Activated naive CD8-positive, alpha-beta T cell treated with anti-CD3 and anti-CD28 coated beads, Interleukin-2, amount 10 ng/mL, durations not matched to agents 7 days and 5 days (primary cell): ENCODE measurements at regions not wholly inside any gene's neighbourhood (a gene's known extent, or its start where the extent isn't known, plus 50 kb on each side); places are given as distances from the start of the nearest gene placed in this dataset.

ENCODE experiments used
- ATAC-seq: fragments of 150-1000 bp; cut with Tn5 transposase; one replicate; pipeline ENCODE4 v1.10.0; 2021; ENCODE audit warnings: low read depth, moderate library complexity
- POLR2A ChIA-PET: fragments of 350-600 bp; sonication (Branson Sonifier 250); formaldehyde crosslinking; loops from one replicate; lab custom pipeline; 2021; ENCODE audit warnings: antibody characterized with exemption; lab: Charles Lee
- DNase-seq: peaks from one replicate; pipeline ENCODE4 v3.0.0; 2021
- H3K27ac Mint-ChIP-seq: one replicate; pipeline ENCODE4 v1.8.0; 2022; ENCODE audit warnings: mild to moderate bottlenecking, mixed read lengths
- H3K27me3 Mint-ChIP-seq: one replicate; pipeline ENCODE4 v1.8.0; 2022; ENCODE audit warnings: mild to moderate bottlenecking, moderate library complexity, mixed read lengths
- H3K36me3 Mint-ChIP-seq: one replicate; pipeline ENCODE4 v1.8.0; 2021; ENCODE audit warnings: mild to moderate bottlenecking, mixed read lengths
- H3K4me1 Mint-ChIP-seq: one replicate; pipeline ENCODE4 v1.8.0; 2021; ENCODE audit warnings: mixed read lengths
- H3K4me3 Mint-ChIP-seq: one replicate; pipeline ENCODE4 v1.8.0; 2022; ENCODE audit warnings: mild to moderate bottlenecking, moderate library complexity, mixed read lengths
- H3K9me3 Mint-ChIP-seq: one replicate; pipeline ENCODE4 v1.8.0; 2021; ENCODE audit warnings: mixed read lengths

DNA sequence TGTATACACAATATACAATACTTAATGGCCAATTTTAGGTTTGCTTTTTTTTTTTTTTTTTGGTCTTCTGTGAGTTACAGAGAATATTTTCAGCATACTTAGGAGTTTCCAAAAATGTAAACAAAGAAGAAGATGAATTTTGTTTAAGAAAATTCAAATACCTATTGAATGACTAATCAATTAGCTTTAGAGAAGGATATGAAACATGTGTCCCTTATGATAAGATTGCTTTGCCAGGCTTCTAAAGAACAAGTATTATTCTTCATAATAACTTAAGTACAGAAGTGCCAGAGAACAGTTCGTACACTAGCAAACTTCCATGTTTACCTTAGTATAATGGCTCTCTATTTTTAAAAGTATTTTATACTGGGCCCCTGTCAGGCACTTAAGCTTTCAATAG is 1191.0 kb upstream of the NCAM2 start:
- DNase-seq (no peak), ATAC-seq (no peak)
- H3K9me3 Mint-ChIP-seq = peaks cover 5% of the 10 kb centered on the region
- no peaks in the 10 kb centered on the region for H3K4me1 Mint-ChIP-seq
- no peaks in the 10 kb centered on the region for H3K36me3 Mint-ChIP-seq
- POLR2A ChIA-PET = no interaction called here
- no peak overlapping the region for H3K4me3 Mint-ChIP-seq
- no peak overlapping the region for H3K27ac Mint-ChIP-seq
- no peaks in the 10 kb centered on the region for H3K27me3 Mint-ChIP-seq

DNA sequence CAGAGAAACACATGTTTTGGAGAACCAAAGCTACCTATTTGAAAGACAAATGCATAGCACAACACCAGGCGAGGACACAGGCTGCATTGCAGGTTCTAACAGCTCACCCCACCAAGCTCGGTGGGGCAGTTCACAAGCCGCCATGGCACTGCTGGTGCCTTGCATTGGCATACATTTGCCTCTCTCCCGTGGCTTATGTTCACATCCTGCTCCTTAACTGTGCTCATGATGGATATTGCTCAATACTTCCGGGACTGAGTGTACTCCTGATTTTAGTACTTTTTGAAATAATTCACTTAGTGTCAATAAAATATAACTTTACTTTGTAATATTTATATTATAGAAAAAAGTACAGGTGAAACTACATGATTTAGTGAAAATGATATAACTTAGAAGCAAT is 1187.4 kb upstream of the NCAM2 start:
- Mint-ChIP-seq H3K27ac (no peak overlapping the region), H3K36me3 (no peaks in the 10 kb centered on the region), H3K27me3 (no peaks in the 10 kb centered on the region), H3K4me1 (no peaks in the 10 kb centered on the region), H3K9me3 (peaks cover 4% of the 10 kb centered on the region), H3K4me3 (no peak overlapping the region)
- POLR2A ChIA-PET = no interaction called here
- ATAC-seq = no peak
- no peak for DNase-seq

- Mint-ChIP-seq H3K4me3 (no peak overlapping the region), H3K36me3 (no peaks in the 10 kb centered on the region), H3K4me1 (no peaks in the 10 kb centered on the region), H3K27me3 (no peaks in the 10 kb centered on the region), H3K27ac (no peak overlapping the region), H3K9me3 (peaks cover 3% of the 10 kb centered on the region)
- ATAC-seq (no peak), DNase-seq (no peak)
- POLR2A ChIA-PET = no interaction called here
Observed at GRCh38 chr21:19830446-19830845, 1167.8 kb upstream of the NCAM2 start.

GRCh38 chr21:19832551-19832950 is 1165.7 kb upstream of the NCAM2 start:
- H3K4me1 Mint-ChIP-seq = no peaks in the 10 kb centered on the region
- DNase-seq (no peak), ATAC-seq (no peak)
- no peak overlapping the region for H3K4me3 Mint-ChIP-seq
- H3K9me3 Mint-ChIP-seq = peaks cover 3% of the 10 kb centered on the region
- no peaks in the 10 kb centered on the region for H3K27me3 Mint-ChIP-seq
- no peaks in the 10 kb centered on the region for H3K36me3 Mint-ChIP-seq
- H3K27ac Mint-ChIP-seq = no peak overlapping the region
- POLR2A ChIA-PET = no interaction called here

- no peak for DNase-seq
- Mint-ChIP-seq H3K4me3 (no peak overlapping the region), H3K27ac (no peak overlapping the region), H3K4me1 (no peaks in the 10 kb centered on the region), H3K36me3 (no peaks in the 10 kb centered on the region), H3K9me3 (no peaks in the 10 kb centered on the region), H3K27me3 (no peaks in the 10 kb centered on the region)
- ATAC-seq = no peak
- POLR2A ChIA-PET = no interaction called here
Observed at GRCh38 chr21:19833082-19833481, 1165.1 kb upstream of the NCAM2 start.

DNA sequence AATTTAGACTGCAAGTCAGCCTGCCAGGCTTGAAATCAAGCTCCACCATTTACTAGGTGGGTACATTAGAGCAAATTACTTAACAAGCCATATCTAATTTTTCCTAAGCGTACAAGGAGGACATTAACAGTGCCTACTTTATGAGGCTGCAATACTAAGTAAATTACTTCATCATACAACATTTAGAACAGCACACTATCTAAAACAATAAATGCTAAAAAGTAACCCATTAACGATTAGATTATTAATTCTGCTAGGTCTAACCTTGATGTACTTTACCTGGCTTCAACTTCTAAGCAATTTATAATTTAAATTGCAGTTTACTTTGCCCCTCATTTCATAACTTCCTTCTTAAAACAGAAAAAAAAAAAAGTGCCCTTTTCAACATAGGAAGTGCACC is 1155.6 kb upstream of the NCAM2 start:
- POLR2A ChIA-PET = no interaction called here
- no peak for ATAC-seq

GRCh38 chr21:19844334-19844733 is 1153.9 kb upstream of the NCAM2 start:
- ATAC-seq (no peak), DNase-seq (no peak)
- Mint-ChIP-seq H3K4me3 (no peak overlapping the region), H3K27ac (no peak overlapping the region), H3K9me3 (peaks cover 2% of the 10 kb centered on the region), H3K27me3 (no peaks in the 10 kb centered on the region), H3K36me3 (no peaks in the 10 kb centered on the region), H3K4me1 (no peaks in the 10 kb centered on the region)
- POLR2A ChIA-PET = no interaction called here

More for the DNA sequence above, 1155.6 kb upstream of the NCAM2 start:
- H3K4me1 Mint-ChIP-seq = no peaks in the 10 kb centered on the region
- no peak overlapping the region for H3K27ac Mint-ChIP-seq
- no peak overlapping the region for H3K4me3 Mint-ChIP-seq
- H3K36me3 Mint-ChIP-seq = no peaks in the 10 kb centered on the region
- no peaks in the 10 kb centered on the region for H3K27me3 Mint-ChIP-seq
- no peak for DNase-seq
- peaks cover 2% of the 10 kb centered on the region for H3K9me3 Mint-ChIP-seq

DNA sequence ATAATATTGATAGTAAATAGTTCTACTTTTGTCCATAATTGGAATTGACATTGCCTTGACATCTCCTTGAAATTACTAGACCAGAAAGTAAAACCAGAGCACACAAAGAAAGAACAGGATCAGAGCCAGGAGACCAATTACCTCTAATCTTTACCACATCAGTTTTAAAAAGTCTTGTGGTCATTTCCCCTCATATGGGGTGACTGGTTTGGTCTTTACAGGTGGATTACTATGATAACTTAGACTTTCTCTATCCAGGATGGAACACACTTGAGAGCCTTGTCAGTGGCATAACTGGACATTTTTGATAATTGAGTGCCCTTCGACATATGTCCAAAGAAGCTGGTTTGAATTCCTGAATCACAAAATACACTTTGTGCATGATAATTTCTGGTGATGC is 1148.1 kb upstream of the NCAM2 start:
- Mint-ChIP-seq H3K4me1 (no peaks in the 10 kb centered on the region), H3K4me3 (no peak overlapping the region), H3K36me3 (no peaks in the 10 kb centered on the region), H3K9me3 (peaks cover 5% of the 10 kb centered on the region), H3K27ac (no peak overlapping the region), H3K27me3 (no peaks in the 10 kb centered on the region)
- POLR2A ChIA-PET = no interaction called here
- DNase-seq (no peak), ATAC-seq (no peak)

DNA sequence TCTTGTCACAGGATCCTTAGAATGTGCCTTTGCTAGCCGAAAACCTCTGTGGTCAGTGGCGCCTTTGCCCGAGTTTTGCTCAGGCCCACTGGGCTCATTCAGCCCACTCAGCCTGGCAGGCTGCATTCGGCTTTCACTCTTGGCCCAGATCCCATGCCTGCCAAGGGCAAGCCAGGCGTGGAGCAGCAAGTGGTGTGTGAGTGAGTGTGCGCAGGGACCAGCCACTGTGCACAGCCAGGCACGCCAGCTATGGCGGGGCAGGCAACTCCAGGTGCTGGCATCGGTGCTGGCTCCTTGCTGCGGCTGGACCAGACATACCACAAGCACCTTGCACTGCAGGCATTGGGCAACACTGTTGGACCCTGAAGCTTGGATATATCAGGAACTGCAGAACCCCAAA is 1145.1 kb upstream of the NCAM2 start:
- Mint-ChIP-seq H3K27ac (no peak overlapping the region), H3K4me1 (no peaks in the 10 kb centered on the region), H3K36me3 (no peaks in the 10 kb centered on the region), H3K27me3 (no peaks in the 10 kb centered on the region), H3K9me3 (peaks cover 4% of the 10 kb centered on the region), H3K4me3 (no peak overlapping the region)
- POLR2A ChIA-PET = no interaction called here
- no peak for ATAC-seq
- no peak for DNase-seq

- Mint-ChIP-seq H3K9me3 (peaks cover 4% of the 10 kb centered on the region), H3K27ac (no peak overlapping the region), H3K27me3 (no peaks in the 10 kb centered on the region), H3K4me1 (no peaks in the 10 kb centered on the region), H3K36me3 (no peaks in the 10 kb centered on the region), H3K4me3 (no peak overlapping the region)
- POLR2A ChIA-PET = no interaction called here
- DNase-seq = no peak
- ATAC-seq = no peak
Observed at GRCh38 chr21:19853709-19854575, 1144.3 kb upstream of the NCAM2 start.

GRCh38 chr21:19855522-19855921 is 1142.7 kb upstream of the NCAM2 start:
- H3K27ac Mint-ChIP-seq = no peak overlapping the region
- no peaks in the 10 kb centered on the region for H3K36me3 Mint-ChIP-seq
- DNase-seq (no peak), ATAC-seq (no peak)
- peaks cover 4% of the 10 kb centered on the region for H3K9me3 Mint-ChIP-seq
- POLR2A ChIA-PET = no interaction called here
- H3K27me3 Mint-ChIP-seq = no peaks in the 10 kb centered on the region
- H3K4me3 Mint-ChIP-seq = no peak overlapping the region
- no peaks in the 10 kb centered on the region for H3K4me1 Mint-ChIP-seq

DNA sequence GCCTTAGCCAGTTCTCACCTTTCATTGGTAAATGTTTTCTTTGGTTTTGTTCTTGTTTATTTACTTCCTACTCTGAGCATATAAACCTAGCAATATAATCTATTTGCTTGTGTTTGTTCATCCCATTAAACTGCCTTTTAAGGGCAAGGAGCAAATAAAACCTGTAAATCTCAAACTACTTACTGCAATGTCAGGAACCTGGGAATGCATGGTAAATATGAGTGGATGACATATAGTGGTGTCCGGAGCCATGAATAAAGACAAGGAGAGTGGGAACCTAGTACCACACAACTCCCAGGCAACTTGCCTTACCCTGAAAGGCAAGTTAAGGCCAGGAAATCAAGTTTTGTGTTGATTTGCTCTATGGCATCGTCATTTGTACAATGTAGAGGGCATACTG is 1133.7 kb upstream of the NCAM2 start:
- Mint-ChIP-seq H3K27ac (no peak overlapping the region), H3K4me3 (no peak overlapping the region), H3K27me3 (no peaks in the 10 kb centered on the region), H3K4me1 (no peaks in the 10 kb centered on the region), H3K36me3 (no peaks in the 10 kb centered on the region), H3K9me3 (peaks cover 6% of the 10 kb centered on the region)
- DNase-seq (no peak), ATAC-seq (no peak)
- POLR2A ChIA-PET = no interaction called here

DNA sequence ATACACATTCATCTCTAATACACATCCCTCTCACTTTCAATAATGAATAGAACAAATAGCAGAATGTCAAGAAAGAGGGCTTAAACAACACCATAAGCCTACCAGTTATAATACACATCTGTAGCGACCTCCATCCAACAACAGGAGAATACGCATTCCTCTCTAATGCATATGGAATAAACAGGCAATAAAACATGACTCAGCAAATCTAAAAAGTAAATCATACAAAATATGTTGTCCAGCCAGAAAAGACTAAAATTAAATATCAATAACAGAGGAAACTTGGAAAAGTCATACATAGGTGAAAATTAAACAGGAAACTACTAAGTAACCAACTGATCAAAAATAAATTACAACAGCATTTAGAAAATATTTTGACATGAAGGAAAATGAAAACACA is 1127.5 kb upstream of the NCAM2 start:
- H3K4me3 Mint-ChIP-seq = no peak overlapping the region
- peaks cover 2% of the 10 kb centered on the region for H3K9me3 Mint-ChIP-seq
- no peaks in the 10 kb centered on the region for H3K36me3 Mint-ChIP-seq
- POLR2A ChIA-PET = no interaction called here
- DNase-seq = no peak
- H3K27ac Mint-ChIP-seq = no peak overlapping the region
- ATAC-seq = no peak
- H3K4me1 Mint-ChIP-seq = no peaks in the 10 kb centered on the region
- H3K27me3 Mint-ChIP-seq = no peaks in the 10 kb centered on the region

DNA sequence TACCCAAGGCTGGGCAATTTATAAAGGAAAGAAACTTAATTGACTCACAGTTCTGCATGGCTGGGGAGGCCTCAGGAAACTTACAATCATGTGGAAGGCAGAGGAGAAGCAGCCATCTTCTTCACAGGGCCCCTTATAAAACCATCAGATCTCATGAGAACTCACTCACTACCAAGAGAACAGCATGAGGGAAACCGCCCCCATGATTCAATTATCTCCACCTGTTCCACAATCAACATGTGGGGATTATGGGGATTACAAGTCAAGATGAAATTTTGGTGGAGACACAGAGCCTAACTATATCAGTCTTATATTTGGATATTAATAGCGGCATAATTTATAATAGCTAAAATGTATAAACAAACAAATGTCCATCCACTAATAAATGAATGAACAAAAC is 1123.7 kb upstream of the NCAM2 start:
- no peaks in the 10 kb centered on the region for H3K4me1 Mint-ChIP-seq
- no peak overlapping the region for H3K4me3 Mint-ChIP-seq
- H3K27me3 Mint-ChIP-seq = no peaks in the 10 kb centered on the region
- ATAC-seq (no peak), DNase-seq (no peak)
- POLR2A ChIA-PET = no interaction called here
- H3K27ac Mint-ChIP-seq = no peak overlapping the region
- H3K36me3 Mint-ChIP-seq = no peaks in the 10 kb centered on the region
- H3K9me3 Mint-ChIP-seq = no peaks in the 10 kb centered on the region
